Smooth muscle cell (in vitro differentiated cells): ENCODE measurements at regions not wholly inside any gene's neighbourhood (a gene's known extent, or its start where the extent isn't known, plus 50 kb on each side); places are given as distances from the start of the nearest gene placed in this dataset.
"Not testable (repeated sequence)": the region's sequence is repeated elsewhere in the genome, so short reads cannot be mapped to it uniquely, and the experiment has no call there.

Experiments
- DNase-seq: peaks from one replicate; lab custom pipeline; 2025; ENCODE audit not compliant: unreplicated experiment; lab: John Stamatoyannopoulos, UW
- H2AFZ ChIP-seq: fragments of 200-600 bp; sonication (generic); 2 replicates; pipeline ENCODE4 v1.6.0; 2016; ENCODE audit warnings: antibody characterized with exemption, low read depth, mild to moderate bottlenecking
- H3F3A ChIP-seq: fragments of 200-600 bp; sonication (generic); 2 replicates; pipeline ENCODE4 v1.6.0; 2017; ENCODE audit warnings: antibody characterized with exemption, low read depth
- H3K27ac ChIP-seq: fragments of 200-600 bp; sonication (generic); 2 replicates; pipeline ENCODE4 v1.5.1; 2016; ENCODE audit warnings: low read depth, mild to moderate bottlenecking
- H3K27me3 ChIP-seq: fragments of 200-600 bp; sonication (generic); 2 replicates; pipeline ENCODE4 v1.6.1; 2016; ENCODE audit warnings: low read depth, mild to moderate bottlenecking
- H3K36me3 ChIP-seq: fragments of 200-600 bp; sonication (generic); 2 replicates; pipeline ENCODE4 v1.5.1; 2016; ENCODE audit warnings: low read depth
- H3K4me1 ChIP-seq: fragments of 200-600 bp; sonication (generic); 2 replicates; pipeline ENCODE4 v1.5.1; 2016; ENCODE audit warnings: low read depth
- H3K4me2 ChIP-seq: fragments of 200-600 bp; sonication (generic); 2 replicates; pipeline ENCODE4 v1.6.0; 2016; ENCODE audit warnings: mild to moderate bottlenecking
- H3K4me3 ChIP-seq: fragments of 200-600 bp; sonication (generic); 2 replicates; pipeline ENCODE4 v1.5.1; 2016; ENCODE audit warnings: mild to moderate bottlenecking
- H3K79me2 ChIP-seq: fragments of 200-600 bp; sonication (generic); 2 replicates; pipeline ENCODE4 v1.6.0; 2016; ENCODE audit warnings: low read depth, mild to moderate bottlenecking
- H3K9ac ChIP-seq: fragments of 200-600 bp; sonication (generic); 2 replicates; pipeline ENCODE4 v1.6.0; 2016; ENCODE audit warnings: low read depth
- H3K9me3 ChIP-seq: fragments of 200-600 bp; sonication (generic); replicated peaks from 2 replicates; pipeline ENCODE4 v1.5.1; 2016; ENCODE audit warnings: low read depth
- H4K20me1 ChIP-seq: fragments of 200-600 bp; sonication (generic); 2 replicates; pipeline ENCODE4 v1.6.0; 2016; ENCODE audit warnings: low read depth
- CTCF ChIP-seq: fragments of 200-600 bp; sonication (generic); IDR thresholded peaks from 2 replicates; pipeline ENCODE4 v1.5.1; 2017; ENCODE audit warnings: borderline replicate concordance, mild to moderate bottlenecking, antibody characterized with exemption; ENCODE audit not compliant: insufficient read depth, poor library complexity, severe bottlenecking
- WGBS: methylation state at CpG from one replicate; pipeline ENCODE4 v1.1.7; 2016; ENCODE audit warnings: low lambda C conversion rate; 5-methylcytosine and 5-hydroxymethylcytosine counted together

GRCh38 chrX:81959964-81960363 is 758.1 kb downstream of the SH3BGRL start:
- 23% methylated on average over 1 of the region's 1 CpG for WGBS
- no peak for TF ChIP-seq CTCF
- no peak overlapping the region for H3K9ac ChIP-seq

GRCh38 chrX:81974413-81974812 is 772.5 kb downstream of the SH3BGRL start:
- not testable (repeated sequence) for H3K4me3 ChIP-seq, H3K4me1 ChIP-seq, H3K36me3 ChIP-seq, H3K9ac ChIP-seq, H3K9me3 ChIP-seq, H3K27ac ChIP-seq, H3K79me2 ChIP-seq, H4K20me1 ChIP-seq, H2AFZ ChIP-seq, DNase-seq, H3F3A ChIP-seq, H3K4me2 ChIP-seq, H3K27me3 ChIP-seq
- WGBS = 76% methylated on average over 1 of the region's 1 CpG

More at GRCh38 chrX:81959964-81960363, 758.1 kb downstream of the SH3BGRL start:
- no peaks in the 10 kb centered on the region for H4K20me1 ChIP-seq
- no peak overlapping the region for H3K4me3 ChIP-seq
- DNase-seq = no peak
- H3K79me2 ChIP-seq = no peaks in the 10 kb centered on the region
- peaks cover 5% of the 10 kb centered on the region for H3K9me3 ChIP-seq
- no peak overlapping the region for H2AFZ ChIP-seq
- H3K27ac ChIP-seq = no peak overlapping the region
- no peaks in the 10 kb centered on the region for H3K36me3 ChIP-seq
- H3F3A ChIP-seq = no peaks in the 10 kb centered on the region
- H3K4me2 ChIP-seq = no peak overlapping the region
- H3K27me3 ChIP-seq = no peaks in the 10 kb centered on the region
- no peaks in the 10 kb centered on the region for H3K4me1 ChIP-seq

- H3K9me3 ChIP-seq = peaks cover 3% of the 10 kb centered on the region
- H3K4me1 ChIP-seq = no peaks in the 10 kb centered on the region
- TF ChIP-seq CTCF = no peak
- no peak overlapping the region for H3K4me3 ChIP-seq
- H3F3A ChIP-seq = no peaks in the 10 kb centered on the region
- no peak for DNase-seq
- no peaks in the 10 kb centered on the region for H3K27me3 ChIP-seq
- WGBS = 55% methylated on average over 5 of the region's 5 CpGs
- no peak overlapping the region for H3K4me2 ChIP-seq
- no peaks in the 10 kb centered on the region for H4K20me1 ChIP-seq
- H3K79me2 ChIP-seq = no peaks in the 10 kb centered on the region
- H3K27ac ChIP-seq = no peak overlapping the region
- no peak overlapping the region for H2AFZ ChIP-seq
- no peak overlapping the region for H3K9ac ChIP-seq
- H3K36me3 ChIP-seq = no peaks in the 10 kb centered on the region
Measured at GRCh38 chrX:81979806-81980515, 778.1 kb downstream of the SH3BGRL start.

- not testable (repeated sequence) for H3K27ac ChIP-seq, H4K20me1 ChIP-seq, H2AFZ ChIP-seq, H3K9ac ChIP-seq, H3K27me3 ChIP-seq, DNase-seq, H3K4me1 ChIP-seq, H3K4me2 ChIP-seq, H3K79me2 ChIP-seq, H3F3A ChIP-seq, H3K9me3 ChIP-seq, H3K36me3 ChIP-seq, H3K4me3 ChIP-seq
- WGBS = 72% methylated on average over 2 of the region's 2 CpGs
Measured at GRCh38 chrX:81987217-81987616, 785.3 kb downstream of the SH3BGRL start.
